ENCODE measurements at regions not wholly inside any gene's neighbourhood (a gene's known extent, or its start where the extent isn't known, plus 50 kb on each side); places are given as distances from the start of the nearest gene placed in this dataset.

DNA sequence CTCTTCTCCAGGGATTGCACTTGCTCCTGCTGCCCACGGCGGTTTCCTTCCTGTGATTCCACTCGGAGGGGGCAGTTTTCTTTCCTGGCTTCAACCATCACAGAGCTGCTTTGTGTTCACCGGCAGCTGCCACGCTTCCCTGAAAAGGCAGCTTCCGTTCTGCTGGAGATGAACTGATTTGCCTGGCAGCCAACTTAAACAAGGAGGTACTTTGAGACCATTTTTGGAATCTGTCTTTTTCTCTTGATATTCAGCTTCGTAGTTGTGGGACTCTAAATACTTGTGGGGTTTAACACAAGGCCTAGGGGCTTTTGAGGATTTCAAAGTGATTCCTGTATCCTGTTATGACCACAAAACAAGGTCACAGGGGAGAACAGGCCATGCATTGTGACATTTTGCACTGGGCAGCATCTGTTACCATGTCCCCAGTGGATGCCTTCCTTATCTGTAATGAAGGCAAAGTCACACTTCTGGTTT, 192.0 kb downstream of the MTRR start:
- TF ChIP-seq, protein P1, sequence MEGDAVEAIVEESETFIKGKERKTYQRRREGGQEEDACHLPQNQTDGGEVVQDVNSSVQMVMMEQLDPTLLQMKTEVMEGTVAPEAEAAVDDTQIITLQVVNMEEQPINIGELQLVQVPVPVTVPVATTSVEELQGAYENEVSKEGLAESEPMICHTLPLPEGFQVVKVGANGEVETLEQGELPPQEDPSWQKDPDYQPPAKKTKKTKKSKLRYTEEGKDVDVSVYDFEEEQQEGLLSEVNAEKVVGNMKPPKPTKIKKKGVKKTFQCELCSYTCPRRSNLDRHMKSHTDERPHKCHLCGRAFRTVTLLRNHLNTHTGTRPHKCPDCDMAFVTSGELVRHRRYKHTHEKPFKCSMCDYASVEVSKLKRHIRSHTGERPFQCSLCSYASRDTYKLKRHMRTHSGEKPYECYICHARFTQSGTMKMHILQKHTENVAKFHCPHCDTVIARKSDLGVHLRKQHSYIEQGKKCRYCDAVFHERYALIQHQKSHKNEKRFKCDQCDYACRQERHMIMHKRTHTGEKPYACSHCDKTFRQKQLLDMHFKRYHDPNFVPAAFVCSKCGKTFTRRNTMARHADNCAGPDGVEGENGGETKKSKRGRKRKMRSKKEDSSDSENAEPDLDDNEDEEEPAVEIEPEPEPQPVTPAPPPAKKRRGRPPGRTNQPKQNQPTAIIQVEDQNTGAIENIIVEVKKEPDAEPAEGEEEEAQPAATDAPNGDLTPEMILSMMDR (IDR thresholded peaks at IDR 0.05) = no peak
- TF ChIP-seq POLR2A (IDR thresholded peaks at IDR 0.05) = no peak
